ENCODE measurements at regions not wholly inside any gene's neighbourhood (a gene's known extent, or its start where the extent isn't known, plus 50 kb on each side); places are given as distances from the start of the nearest gene placed in this dataset.
A peak's percentile ranks its signal among the peaks of the same experiment; 100 is the strongest.

DNA sequence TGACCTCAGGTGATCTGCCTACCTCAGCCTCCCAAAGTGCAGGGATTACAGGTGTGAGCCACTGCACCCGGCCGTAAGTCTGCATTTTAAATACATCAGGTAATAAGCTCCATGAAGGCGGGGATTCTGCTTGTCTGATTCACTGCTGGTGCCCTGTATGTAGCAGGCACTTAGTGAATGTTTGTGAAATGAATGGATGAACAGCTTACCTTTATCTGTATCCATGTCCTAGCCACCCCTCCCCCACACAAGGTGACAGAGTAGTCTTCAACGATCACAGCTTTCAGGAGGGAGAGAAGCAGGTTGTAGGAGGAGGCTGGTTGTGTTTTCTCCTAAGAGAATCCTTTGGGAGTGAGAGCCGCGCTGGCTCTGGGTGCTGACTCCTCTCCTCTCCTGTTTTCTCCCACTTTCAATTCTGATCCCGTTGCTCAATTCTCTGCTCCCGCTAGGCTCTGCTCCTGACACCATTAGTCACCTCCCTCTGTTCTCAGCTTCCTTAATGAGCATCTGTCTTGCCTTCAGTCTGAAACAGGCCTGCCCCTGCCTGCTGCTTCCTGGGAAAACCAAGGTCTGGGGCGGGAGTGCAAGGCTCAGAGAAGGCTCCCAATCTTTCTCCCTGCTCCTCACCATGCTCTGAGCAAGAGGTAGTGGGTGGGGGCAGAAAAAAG lies 88.8 kb upstream of the CTNNA1 start:
- DNase-seq: peak in 1 of 3 experiments; percentile 6

DNA sequence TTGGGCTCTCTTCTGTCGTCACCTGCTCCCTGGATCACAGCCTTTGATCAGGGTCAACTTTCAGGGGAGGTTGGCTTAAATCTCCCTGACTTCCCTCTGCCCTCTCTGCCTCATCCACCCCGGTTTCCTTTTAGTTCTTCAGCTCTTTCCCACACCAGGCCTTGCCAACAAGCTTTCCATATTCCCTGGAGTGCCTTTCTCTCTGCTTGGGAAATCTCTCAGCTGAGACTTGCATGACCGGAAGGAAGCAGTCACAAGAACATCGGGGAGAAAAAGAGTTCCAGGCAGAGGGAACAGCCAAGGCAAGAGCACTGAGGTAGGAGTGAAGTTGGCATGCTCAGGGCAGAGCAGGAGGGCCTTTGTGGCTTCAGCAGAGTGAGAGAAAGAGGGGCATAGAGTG lies 88.4 kb upstream of the HSPA9 start:
- no peak for DNase-seq

DNA sequence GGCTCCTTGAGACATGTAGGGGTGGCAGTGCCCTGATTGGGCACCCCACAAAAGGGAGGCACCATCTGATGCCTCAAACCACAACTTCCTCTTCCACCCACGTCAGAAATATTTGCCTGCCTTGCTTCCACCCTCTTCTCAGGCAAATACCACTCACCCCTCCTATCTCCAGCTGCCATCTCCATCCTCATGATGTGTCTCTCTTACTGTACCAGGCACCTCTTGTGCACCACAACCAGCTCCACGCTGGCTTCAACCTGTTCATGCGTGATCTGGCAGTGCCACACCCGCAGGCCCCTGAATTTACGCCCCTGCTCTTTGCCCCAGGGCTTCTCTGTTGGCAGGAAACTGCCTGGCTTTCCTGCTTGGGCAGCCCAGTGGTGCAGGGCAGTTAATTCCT lies 87.8 kb upstream of the HSPA9 start:
- no peak for DNase-seq

DNA sequence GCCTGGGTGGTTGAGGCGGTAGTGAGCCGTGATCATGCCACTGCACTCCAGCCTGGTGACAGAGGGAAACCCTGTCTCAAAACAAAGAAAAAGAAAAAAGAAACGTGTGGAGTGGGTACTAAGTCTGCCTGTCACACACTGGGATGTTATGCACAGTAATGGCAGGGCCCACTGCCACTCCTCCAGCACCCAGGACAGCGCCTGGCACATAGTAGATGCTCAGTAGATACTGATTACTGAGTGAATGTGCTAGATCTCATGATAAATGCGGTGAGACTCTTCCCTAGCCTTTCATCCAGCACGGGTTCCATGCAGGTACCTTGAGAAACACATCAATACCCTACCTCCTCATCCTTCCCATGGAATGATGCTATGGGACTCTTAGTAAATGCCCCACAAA lies 87.4 kb upstream of the HSPA9 start:
- no peak for DNase-seq

DNA sequence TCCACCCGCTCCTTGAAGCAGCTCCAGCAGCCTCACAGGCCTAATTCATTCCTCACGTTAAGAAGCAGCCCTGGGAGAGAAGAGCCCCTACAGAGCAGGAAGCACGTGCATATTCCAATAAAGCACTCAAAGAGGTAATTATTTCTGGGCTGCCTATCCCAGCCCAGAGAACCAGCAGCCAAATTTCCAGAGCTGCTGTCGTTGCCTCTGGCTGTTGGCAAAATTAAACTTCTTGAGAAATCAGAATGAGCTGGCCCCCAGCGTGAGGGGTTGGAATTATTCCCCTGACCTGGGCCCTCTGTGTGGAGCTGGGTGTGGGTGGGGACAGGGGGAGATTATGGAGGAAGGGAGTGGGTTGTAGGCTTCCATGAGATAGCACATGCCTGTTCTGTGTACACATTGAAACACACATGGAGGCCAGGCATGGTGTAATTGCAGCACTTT lies 86.8 kb upstream of the HSPA9 start:
- peak; percentile 28 to 72 (median 31) for DNase-seq

DNA sequence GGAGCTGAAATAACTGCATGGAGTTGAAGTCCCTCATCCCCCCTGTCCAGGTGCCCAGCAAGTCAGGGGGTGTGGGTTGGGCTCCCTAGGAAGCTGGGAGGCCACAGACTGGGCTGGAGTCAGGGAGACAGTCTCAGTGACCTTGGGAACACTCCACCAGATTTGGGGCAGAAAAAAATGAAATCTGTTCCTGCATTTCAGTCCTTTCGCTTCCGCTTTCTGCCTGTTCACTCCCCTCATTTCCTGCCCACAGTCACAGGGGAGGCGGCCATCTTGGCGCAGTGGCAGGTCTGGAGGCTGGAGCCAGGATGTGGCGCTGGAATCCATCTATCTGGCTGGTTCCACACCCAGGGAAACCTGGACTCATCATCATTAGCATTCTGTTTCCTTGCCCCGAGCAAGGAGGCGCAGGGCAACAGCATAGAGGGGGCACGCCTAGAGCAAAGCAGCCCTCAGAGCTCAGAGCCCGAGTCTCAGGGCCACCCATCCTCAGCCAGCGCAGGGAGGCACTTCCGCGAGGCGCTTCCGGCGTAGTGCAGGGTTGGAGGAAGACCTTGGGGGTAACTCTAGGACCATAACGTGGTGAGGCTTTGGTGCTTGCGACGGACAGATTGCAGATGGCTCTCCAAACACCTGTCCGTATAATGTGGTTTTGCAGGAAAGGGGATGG lies 86.2 kb upstream of the HSPA9 start:
- DNase-seq: no peak

DNA sequence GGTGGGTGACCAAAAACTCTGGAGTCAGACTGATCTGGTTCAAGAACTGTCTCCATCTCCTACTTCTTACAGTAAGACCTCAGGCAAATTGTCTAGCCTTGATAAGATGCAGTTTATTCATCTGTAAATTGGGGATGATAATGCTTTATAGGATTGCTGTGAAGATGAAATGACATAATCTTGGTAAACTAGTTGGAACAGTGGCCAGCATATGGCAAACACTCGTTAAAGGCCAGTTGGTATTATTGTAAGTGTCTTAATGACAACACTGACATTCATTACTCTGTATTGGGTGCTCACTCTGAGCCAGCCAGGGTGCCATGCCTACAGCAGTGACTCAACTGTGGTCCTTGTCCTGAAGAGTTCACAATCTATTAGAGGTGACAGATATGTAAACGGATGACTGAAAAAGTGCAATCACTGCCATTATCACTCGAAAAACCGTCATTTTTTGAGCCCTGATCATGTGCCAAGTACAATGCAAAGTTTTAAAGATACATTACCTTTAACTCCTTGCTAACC lies 84.9 kb upstream of the HSPA9 start:
- no peak for DNase-seq

DNA sequence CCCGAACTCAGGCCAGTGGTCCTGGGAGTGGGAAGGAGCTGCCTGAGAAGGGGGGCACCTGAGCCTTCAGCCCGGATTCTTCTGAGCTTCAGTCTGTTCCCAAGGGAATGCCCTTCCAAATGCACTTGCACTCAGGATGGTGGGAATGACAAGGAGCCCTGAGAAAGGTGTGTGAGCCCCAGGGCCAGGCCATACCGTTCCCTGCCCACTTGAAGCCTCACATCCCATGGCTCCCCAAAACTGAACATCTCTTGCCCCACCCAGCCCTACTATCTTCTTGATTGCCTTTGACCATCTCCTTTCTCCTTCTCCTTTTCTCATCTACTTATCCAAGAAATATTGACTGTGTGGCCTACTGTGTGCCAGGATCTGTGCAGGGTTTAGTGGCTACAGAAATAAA lies 84.4 kb upstream of the HSPA9 start:
- no peak for DNase-seq

DNA sequence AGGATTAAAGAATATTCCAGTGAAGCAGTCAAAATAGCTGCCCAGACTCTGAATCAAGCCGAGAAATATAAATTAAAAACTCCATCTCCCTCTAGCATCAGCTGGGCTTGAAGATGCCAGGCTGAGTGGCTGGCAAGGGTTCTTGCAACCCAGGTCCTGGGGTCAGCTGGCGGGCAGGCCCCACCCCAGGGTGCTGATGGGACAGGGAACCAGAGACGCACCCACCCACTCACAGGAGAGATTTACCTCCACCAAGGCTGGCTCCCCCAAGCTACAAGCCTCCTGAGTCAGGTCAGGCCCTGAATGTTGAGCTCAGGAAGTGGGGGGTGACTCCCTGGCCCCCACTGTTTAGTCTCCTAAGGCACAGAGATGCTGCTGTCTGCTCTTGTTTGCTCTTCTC lies 83.9 kb upstream of the HSPA9 start:
- DNase-seq: peak in 1 of 3 experiments; percentile 22

DNA sequence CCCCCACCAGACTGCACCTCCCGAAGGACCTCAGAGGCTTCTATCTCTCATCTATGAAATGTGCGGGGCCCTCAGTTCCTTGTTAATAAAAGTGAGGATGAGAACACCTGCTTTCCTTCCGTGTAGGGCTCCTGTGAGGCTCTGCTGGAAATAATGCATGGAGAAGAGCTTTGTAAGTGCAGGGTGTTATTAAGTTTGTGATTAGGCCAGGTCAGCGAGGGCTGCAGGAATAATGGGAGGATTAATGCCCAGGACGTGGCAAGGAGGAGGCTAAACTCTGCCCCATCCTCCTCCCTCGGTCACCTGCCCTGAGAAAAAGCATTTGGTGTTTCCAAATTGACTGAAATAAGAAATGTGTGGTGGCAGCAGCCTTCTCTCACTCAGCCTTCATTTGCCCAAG lies 83.5 kb upstream of the HSPA9 start:
- DNase-seq: peak in 2 of 3 experiments; percentile 8 to 79

DNA sequence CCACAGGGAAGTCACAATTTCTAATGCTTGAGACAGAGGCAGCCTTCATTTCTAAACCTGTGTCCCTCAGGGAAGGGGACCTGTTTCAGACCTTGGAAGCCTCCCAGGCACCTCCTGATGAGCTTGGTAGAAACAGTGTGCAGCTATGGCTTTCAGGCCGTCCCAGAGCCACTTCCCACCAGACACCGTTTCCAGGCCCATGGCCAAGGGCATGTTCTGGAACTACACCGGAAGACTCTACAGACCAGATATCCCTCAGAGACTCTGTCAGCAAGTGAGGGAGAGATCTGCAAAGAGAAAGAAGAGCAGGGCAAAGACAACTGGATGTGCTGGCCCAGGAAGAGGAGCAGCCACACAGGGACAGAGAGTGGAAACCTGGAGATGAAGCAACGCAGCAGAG lies 82.2 kb upstream of the HSPA9 start:
- DNase-seq: no peak

DNA sequence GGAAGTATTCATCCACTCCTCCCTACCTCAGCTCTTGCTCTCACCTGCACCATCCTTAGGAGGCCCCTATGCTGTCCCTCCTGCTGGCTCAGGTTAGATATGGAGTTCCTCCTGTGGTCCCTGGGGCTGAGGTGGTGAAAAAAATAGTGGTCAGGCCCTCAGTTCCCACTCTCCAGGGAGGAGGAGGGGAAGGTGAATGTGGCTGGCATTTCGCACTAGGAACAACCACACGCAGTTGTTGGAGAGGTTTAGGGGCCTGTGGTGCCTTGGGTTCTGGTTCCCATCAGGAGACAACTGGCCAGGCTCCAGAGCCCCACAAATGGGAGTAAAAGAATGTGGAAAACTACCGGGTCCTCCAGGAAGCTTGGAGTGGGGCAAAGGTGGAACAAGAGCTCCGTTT lies 81.7 kb upstream of the HSPA9 start:
- no peak for DNase-seq

DNA sequence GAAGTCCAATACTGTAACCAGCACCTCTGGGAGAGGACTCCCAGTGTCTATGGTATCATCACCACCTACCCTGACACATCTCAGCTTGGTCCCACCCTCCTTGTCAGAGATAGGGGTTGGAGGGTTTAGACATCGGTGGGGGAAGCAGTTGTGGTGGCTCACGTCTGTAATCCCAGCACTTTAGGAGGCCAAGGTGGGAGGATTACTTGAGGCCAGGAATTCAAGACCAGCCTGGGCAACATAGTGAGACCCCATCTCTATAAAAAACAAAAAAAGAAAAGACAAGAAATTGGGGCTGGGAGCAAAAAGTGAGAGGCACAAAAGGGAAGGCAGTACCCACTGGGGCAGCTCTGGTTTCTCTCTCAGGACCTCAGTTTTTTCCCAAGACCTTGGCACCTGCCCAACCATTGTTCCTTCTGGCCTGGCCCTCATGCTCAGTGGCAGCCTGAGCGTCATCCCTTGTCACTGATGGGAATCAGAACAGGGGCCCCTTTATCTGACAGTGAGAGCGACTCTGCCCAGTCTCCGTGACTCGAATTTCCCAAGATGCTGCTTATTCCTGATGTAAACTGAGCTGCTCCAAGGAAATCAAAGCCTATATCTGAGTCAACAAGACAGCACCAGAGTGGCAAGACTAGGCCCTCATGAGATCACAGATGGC lies 80.5 kb upstream of the HSPA9 start:
- no peak for DNase-seq

DNA sequence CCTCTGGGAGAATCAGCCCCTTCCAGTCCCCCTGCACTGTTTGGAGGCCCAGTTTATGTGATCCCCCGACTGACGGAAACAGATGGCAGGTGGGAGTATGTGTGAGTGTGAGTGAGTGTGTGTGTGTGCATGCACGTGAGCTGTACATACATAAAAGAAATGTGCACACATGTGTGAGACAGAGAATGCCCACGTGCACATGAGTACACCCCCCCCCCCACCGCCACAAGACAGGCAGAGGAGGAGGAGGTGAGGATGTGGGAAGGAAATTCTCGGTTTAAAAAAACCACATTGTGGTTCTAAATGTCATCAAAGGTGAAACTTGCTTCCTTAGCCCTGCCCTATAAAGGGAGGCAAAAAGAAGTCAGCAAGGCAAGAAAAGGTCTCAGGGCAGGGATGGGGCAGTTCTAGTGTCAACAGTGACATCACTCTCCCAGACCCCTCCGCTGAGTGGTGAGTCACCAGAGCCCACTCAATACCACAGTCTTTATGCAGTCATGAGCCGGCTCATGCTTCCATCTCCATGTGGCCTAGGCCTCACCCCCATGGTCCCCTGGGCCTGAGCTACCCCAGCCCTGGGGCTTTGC lies 79.2 kb upstream of the HSPA9 start:
- no peak for DNase-seq

DNA sequence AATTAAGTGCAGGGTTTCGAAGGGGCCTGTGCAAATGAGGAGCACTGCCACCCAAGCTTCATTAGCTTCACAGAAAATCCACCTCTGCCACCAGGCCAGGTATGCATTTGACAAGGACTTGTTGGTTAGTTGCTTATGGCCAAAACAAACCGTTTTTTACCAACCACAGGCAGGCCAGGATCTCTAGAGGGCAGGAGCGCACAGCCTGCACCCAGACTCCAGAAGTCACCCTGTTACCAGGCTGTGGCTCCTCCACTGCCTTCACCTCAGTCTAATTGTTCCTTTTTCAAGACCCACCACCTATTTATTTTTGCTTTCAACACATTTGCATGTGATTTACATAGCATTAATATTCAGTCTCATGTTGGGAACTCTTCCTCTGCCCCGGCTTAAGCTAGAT lies 78.3 kb upstream of the HSPA9 start:
- DNase-seq: peak in 1 of 3 experiments; percentile 17

DNA sequence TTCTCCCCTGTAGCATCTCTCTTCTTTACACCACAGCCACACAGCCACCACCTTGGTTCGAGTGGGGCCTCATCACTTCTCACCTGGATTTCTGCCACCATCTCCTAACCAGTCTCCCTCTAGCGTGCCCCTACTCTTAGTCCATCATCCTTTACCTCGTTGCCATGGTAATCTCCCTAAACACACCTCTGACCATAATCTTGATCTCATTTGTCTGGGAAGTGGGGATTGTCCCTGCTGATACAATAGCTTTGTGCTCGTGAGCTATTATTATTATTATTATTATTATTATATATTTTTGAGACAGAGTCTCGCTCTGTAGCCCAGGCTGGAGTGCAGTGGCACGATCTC lies 76.5 kb upstream of the HSPA9 start:
- peak in 2 of 3 experiments; percentile 49 to 66 for DNase-seq

DNA sequence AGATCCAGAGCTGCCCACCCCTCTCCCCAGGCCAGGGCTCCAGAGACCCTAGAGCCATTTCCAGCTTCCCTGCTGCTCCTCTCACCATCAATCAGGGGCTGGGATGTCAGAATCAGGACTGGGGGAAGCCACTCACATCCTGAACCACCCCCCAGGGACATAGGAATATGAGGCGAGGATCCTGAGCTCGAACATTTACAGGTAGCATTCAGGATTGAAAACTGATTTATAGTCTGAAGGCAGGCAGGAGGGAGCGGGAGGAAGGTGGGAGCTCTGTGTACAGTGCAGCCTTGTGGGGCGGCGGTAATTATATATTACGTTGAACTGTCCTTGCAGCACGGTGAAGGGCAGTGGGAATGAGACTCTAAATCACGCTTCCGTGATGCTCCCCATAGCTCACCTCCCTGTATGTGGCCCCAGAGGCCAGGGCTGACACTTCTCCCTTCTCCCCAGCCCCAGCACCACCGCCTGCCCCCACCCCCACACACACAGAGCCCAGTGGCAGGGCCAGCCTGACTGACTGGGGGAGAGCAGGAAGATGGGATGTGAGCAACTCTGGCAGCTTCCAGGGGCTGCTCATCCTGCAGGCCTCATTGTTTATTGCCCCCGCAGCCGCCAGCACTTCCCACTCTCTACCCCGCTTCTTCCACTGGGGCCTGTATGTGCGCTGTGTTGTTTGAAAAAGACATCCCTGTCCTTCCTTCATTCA lies 76.0 kb upstream of the HSPA9 start:
- DNase-seq: peak in 2 of 3 experiments; percentile 67 to 87

DNA sequence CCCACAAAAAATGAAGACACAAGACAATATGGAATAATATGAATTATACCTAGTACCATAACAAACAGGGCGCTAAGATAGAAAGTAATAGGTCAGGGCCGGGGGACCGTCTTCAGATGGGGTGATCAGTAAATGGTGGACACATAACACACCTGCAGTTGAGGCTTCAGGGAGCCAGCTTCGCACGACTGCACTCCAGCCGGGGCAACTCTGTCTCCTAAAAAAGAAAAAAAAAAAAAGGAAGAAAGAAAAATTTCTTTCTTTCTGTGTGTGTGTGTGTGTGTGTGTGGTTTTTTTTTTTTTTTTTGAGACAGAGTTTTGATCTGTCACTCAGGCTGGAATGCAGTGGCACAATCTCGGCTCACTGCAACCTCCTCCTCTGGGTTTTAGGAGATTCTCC lies 75.0 kb upstream of the HSPA9 start:
- no peak for DNase-seq

DNA sequence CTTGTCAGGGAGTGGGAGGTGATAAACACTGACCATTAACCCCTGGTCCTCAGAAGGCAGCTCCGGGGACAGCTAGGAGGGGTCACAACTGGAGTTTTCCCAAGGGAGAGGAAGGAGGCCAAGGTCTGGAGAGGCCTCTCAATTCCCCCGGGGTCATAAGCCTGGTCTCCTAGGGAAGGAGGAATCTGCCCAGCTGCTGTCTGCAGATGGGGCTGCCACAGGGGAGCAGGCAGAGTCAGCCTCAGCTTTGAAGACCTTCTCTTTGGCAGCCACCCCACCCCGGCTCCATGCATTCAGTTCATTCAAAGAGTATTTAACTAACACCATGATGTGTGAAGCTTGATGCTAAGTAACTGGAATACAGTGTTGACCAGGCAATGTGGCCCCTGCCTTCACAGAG lies 74.6 kb upstream of the HSPA9 start:
- DNase-seq: no peak

DNA sequence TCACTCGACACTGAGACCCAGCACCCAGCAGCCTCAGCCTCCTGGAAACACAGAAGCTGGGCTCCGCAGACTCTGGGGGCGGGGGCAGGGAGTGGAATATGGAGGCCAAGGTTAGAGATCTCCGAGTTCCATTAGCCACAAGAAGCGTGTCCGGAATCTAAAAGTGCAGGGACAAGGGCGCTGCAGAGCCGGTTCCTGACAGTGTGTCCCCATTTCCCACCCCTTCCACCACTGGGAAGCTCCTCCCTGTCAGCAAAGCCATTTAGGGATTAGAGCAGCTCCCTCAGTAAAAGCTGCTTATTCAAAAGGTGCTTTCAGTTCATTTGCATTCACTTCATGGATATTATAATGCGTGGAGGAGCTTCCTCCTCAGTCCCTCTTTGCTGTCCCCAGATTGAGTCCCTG lies 74.1 kb upstream of the HSPA9 start:
- DNase-seq: no peak

DNA sequence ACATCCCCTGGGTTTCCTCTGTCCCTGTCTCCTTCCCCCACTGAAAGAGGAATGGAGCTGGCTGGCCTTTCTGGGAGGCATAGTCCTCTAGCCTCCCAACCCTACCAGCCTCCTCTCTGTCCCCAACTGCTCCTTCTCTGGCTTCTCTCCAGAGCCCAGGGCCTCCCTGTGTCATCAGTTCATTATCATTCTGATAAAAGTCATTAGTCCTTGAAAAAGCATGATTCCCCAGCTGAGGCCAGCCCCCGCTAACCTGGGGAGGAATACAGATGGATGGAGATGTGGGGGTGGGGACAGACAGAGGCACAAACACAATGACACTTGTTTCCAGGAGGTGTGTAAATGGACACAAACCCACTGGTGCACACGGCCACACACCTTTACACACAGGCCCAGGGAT lies 73.6 kb upstream of the HSPA9 start:
- DNase-seq: no peak

DNA sequence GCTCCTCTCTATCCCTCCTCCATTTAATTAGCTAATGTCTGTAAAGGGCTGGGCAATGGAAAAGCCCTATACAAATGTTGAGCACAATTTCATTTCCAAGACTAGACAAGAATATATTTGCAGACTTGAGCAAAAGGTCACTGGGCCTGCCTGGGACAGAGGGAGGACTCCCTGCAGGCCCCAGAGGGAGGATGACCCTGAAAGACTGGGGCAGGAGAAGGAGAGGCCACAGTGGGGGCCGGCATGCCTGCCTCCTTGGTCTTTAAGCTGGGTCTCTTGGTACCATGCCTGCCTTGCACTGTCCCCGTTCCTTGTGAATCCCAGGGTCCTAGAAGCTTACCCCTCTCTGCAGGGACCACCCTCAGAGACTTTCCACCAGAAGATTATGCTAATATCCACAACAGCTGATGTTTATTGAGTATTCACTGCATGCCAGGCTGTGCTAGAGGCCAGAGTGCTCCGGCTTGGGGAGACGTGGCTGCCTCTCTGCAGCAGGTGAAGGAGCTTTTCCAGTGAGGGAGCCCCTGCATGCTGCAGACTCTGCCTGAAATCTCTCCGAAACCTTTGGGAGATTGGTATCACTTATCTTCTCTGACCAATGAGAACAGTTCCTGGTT lies 72.7 kb upstream of the HSPA9 start:
- DNase-seq: no peak

Measured in NCI-H1417 (cell line).